Smooth muscle cell (in vitro differentiated cells): ENCODE measurements at regions not wholly inside any gene's neighbourhood (a gene's known extent, or its start where the extent isn't known, plus 50 kb on each side); places are given as distances from the start of the nearest gene placed in this dataset.

Source experiments
- DNase-seq: peaks from one replicate; lab custom pipeline; 2025; ENCODE audit not compliant: unreplicated experiment; lab: John Stamatoyannopoulos, UW
- H2AFZ ChIP-seq: fragments of 200-600 bp; sonication (generic); 2 replicates; pipeline ENCODE4 v1.6.0; 2016; ENCODE audit warnings: antibody characterized with exemption, low read depth, mild to moderate bottlenecking
- H3F3A ChIP-seq: fragments of 200-600 bp; sonication (generic); 2 replicates; pipeline ENCODE4 v1.6.0; 2017; ENCODE audit warnings: antibody characterized with exemption, low read depth
- H3K27ac ChIP-seq: fragments of 200-600 bp; sonication (generic); 2 replicates; pipeline ENCODE4 v1.5.1; 2016; ENCODE audit warnings: low read depth, mild to moderate bottlenecking
- H3K27me3 ChIP-seq: fragments of 200-600 bp; sonication (generic); 2 replicates; pipeline ENCODE4 v1.6.1; 2016; ENCODE audit warnings: low read depth, mild to moderate bottlenecking
- H3K36me3 ChIP-seq: fragments of 200-600 bp; sonication (generic); 2 replicates; pipeline ENCODE4 v1.5.1; 2016; ENCODE audit warnings: low read depth
- H3K4me1 ChIP-seq: fragments of 200-600 bp; sonication (generic); 2 replicates; pipeline ENCODE4 v1.5.1; 2016; ENCODE audit warnings: low read depth
- H3K4me2 ChIP-seq: fragments of 200-600 bp; sonication (generic); 2 replicates; pipeline ENCODE4 v1.6.0; 2016; ENCODE audit warnings: mild to moderate bottlenecking
- H3K4me3 ChIP-seq: fragments of 200-600 bp; sonication (generic); 2 replicates; pipeline ENCODE4 v1.5.1; 2016; ENCODE audit warnings: mild to moderate bottlenecking
- H3K79me2 ChIP-seq: fragments of 200-600 bp; sonication (generic); 2 replicates; pipeline ENCODE4 v1.6.0; 2016; ENCODE audit warnings: low read depth, mild to moderate bottlenecking
- H3K9ac ChIP-seq: fragments of 200-600 bp; sonication (generic); 2 replicates; pipeline ENCODE4 v1.6.0; 2016; ENCODE audit warnings: low read depth
- H3K9me3 ChIP-seq: fragments of 200-600 bp; sonication (generic); replicated peaks from 2 replicates; pipeline ENCODE4 v1.5.1; 2016; ENCODE audit warnings: low read depth
- H4K20me1 ChIP-seq: fragments of 200-600 bp; sonication (generic); 2 replicates; pipeline ENCODE4 v1.6.0; 2016; ENCODE audit warnings: low read depth
- CTCF ChIP-seq: fragments of 200-600 bp; sonication (generic); IDR thresholded peaks from 2 replicates; pipeline ENCODE4 v1.5.1; 2017; ENCODE audit warnings: borderline replicate concordance, mild to moderate bottlenecking, antibody characterized with exemption; ENCODE audit not compliant: insufficient read depth, poor library complexity, severe bottlenecking
- WGBS: methylation state at CpG from one replicate; pipeline ENCODE4 v1.1.7; 2016; ENCODE audit warnings: low lambda C conversion rate; 5-methylcytosine and 5-hydroxymethylcytosine counted together

GRCh38 chr6:155528335-155528734 lies 72.7 kb upstream of the NOX3 start:
- Histone ChIP-seq H3K4me1 (no peaks in the 10 kb centered on the region), H3K4me3 (no peak overlapping the region), H4K20me1 (no peaks in the 10 kb centered on the region), H3K27ac (peak overlapping the region; percentile 85), H3K4me2 (peak overlapping the region; percentile 21), H3K9me3 (no peaks in the 10 kb centered on the region), H3K9ac (peak overlapping the region; percentile 27), H3K27me3 (no peaks in the 10 kb centered on the region), H3K36me3 (no peaks in the 10 kb centered on the region), H2AFZ (peak overlapping the region; percentile 58), H3F3A (peaks cover 6% of the 10 kb centered on the region), H3K79me2 (no peaks in the 10 kb centered on the region)
- DNase-seq, result no peak
- TF ChIP-seq CTCF, result no peak
- WGBS, result 100% methylated on average over 1 of the region's 1 CpG

DNA sequence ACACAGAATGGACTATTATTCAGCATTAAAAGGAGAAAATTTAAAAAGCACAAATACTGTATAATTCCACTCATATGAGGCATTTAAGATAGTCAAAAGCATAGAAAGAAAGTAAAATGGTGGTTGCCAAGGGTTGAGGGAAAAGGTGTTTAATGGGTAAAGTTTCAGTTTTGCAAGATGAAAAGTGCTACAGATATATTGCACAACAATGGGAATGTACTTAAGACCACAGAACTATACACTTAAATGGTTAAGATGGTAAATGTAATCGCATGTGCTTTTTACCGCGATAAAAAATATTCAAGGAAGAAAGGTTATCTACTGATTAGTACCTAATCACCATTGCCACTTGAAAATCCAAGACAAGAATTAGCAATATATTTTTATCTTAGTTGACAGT lies 71.8 kb upstream of the NOX3 start:
- peaks cover 2% of the 10 kb centered on the region for H3K4me1 ChIP-seq
- H4K20me1 ChIP-seq, result no peaks in the 10 kb centered on the region
- H3K9ac ChIP-seq, result no peak overlapping the region
- no peak for TF ChIP-seq CTCF
- H3K4me3 ChIP-seq, result no peak overlapping the region
- H3F3A ChIP-seq, result peaks cover 6% of the 10 kb centered on the region
- no peaks in the 10 kb centered on the region for H3K36me3 ChIP-seq
- H3K9me3 ChIP-seq, result no peaks in the 10 kb centered on the region
- H3K79me2 ChIP-seq, result no peaks in the 10 kb centered on the region
- H3K4me2 ChIP-seq, result no peak overlapping the region
- no peak overlapping the region for H2AFZ ChIP-seq
- DNase-seq, result no peak
- no peak overlapping the region for H3K27ac ChIP-seq
- no peaks in the 10 kb centered on the region for H3K27me3 ChIP-seq
- WGBS, result 100% methylated on average over 3 of the region's 3 CpGs

- peaks cover 26% of the 10 kb centered on the region for H3K4me1 ChIP-seq
- H3K9ac ChIP-seq, result no peak overlapping the region
- no peaks in the 10 kb centered on the region for H3F3A ChIP-seq
- no peak for TF ChIP-seq CTCF
- DNase-seq, result no peak
- H3K9me3 ChIP-seq, result no peaks in the 10 kb centered on the region
- no peak overlapping the region for H3K4me2 ChIP-seq
- no peaks in the 10 kb centered on the region for H3K27me3 ChIP-seq
- WGBS, result 60% methylated on average over 9 of the region's 9 CpGs
- no peaks in the 10 kb centered on the region for H3K36me3 ChIP-seq
- no peak overlapping the region for H3K4me3 ChIP-seq
- H3K79me2 ChIP-seq, result no peaks in the 10 kb centered on the region
- H4K20me1 ChIP-seq, result no peaks in the 10 kb centered on the region
- no peak overlapping the region for H3K27ac ChIP-seq
- H2AFZ ChIP-seq, result no peak overlapping the region
These were observed 68.4 kb upstream of the NOX3 start for GRCh38 chr6:155523821-155524651.

GRCh38 chr6:155521719-155522118 lies 66.1 kb upstream of the NOX3 start:
- Histone ChIP-seq H4K20me1 (no peaks in the 10 kb centered on the region), H3K4me2 (peak overlapping the region; percentile 18), H3K9me3 (no peaks in the 10 kb centered on the region), H3K27me3 (no peaks in the 10 kb centered on the region), H3K36me3 (no peaks in the 10 kb centered on the region), H3K4me1 (peaks cover 30% of the 10 kb centered on the region), H2AFZ (peak overlapping the region; percentile 61), H3K27ac (peak overlapping the region; percentile 45), H3K4me3 (no peak overlapping the region), H3K9ac (no peak overlapping the region), H3F3A (no peaks in the 10 kb centered on the region), H3K79me2 (no peaks in the 10 kb centered on the region)
- TF ChIP-seq CTCF, result no peak
- DNase-seq, result no peak
